Stimulated activated CD4-positive, alpha-beta T cell treated with anti-CD3 and anti-CD28 coated beads, Interleukin-4, amount 100 ng/mL, for 48 hours (primary cell): ENCODE measurements at regions not wholly inside any gene's neighbourhood (a gene's known extent, or its start where the extent isn't known, plus 50 kb on each side); places are given as distances from the start of the nearest gene placed in this dataset.

Experiments
- DNase-seq, 2 donors: peaks; one replicate each; pipeline ENCODE4 v3.0.0-alpha.2; 2020; ENCODE audit warnings: low read depth in 2 of 2

DNA sequence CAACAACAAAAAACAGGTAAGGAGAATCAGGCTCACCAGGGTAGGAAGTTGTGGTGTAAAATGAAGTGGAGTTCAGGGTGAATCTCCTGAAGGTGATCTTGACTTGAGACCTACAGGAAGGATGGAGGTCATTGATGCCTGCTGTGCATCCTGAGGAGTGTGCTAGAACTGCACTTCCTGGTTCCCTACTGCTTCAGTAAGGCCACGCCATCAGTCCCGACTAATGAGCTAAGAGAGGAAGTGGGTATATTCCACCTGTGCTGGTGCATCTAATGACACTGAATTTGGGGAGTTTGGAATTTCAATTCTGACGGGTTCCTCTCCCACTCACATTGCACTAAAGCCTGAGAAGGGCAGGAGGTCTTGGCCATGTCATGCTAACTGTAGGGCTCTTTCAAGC, 349.3 kb upstream of the SLC14A2 start:
- no peak for DNase-seq

- DNase-seq, result no peak
Observed at GRCh38 chr18:45267622-45268021, 347.7 kb upstream of the SLC14A2 start.

DNA sequence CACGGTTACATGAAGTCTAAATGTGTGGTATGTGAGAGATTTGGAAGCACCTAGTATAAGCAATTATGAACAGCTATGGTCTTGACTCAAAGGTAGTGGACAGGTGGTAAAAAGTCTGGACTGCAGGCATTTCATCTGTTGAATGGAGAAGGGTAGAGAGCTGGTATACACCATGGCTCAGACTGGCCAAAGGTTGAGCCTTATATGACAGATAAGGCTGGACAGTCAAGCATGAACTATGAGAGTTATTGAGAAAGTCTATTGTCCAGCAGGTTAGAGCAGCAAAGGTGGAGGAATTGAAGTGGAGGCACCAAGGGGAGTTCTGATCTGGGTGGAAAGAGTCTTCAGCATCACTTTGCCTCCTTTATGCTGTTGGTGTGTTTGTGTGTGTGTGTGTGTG, 346.7 kb upstream of the SLC14A2 start:
- no peak for DNase-seq

GRCh38 chr18:45270289-45270771, 344.9 kb upstream of the SLC14A2 start:
- no peak for DNase-seq

- DNase-seq, result no peak
Observed at GRCh38 chr18:45274026-45274425, 341.2 kb upstream of the SLC14A2 start.

DNA sequence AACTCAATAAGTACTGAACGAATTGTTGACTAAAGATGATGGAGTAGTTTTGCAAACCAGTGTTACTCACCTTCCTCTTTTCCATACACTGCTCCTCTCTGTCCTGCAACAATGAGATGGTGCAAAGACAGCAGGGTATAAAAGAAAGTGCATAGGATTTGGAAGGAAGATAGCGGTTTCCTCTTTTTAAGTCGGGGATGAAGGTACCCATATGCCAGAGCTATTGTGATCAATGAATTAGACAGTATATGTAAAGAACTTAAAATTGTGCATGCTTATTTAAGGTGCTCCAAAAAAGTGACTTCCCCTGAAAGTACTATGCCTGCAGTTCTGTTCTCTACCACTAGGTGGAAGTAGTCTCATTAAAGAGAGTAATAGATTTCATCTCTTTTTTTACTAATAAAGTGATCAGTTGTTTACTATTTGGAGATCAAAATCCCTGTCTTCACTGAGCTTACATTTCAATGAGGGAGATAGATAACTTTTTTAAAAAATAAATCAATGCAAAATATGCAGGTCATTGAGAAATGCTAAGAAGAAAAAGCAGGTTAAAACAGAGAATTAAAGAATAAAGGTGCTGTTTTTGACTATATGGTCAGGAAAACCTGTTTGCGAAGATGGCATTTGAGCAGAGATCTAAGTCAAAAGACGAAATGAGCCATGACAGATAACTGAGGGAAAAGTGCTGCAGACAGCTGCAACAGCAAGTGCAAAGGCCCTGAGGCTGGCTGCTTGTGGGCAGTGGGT, 339.7 kb upstream of the SLC14A2 start:
- no peak for DNase-seq

- no peak for DNase-seq
Observed at GRCh38 chr18:45276878-45277277, 338.4 kb upstream of the SLC14A2 start.

DNA sequence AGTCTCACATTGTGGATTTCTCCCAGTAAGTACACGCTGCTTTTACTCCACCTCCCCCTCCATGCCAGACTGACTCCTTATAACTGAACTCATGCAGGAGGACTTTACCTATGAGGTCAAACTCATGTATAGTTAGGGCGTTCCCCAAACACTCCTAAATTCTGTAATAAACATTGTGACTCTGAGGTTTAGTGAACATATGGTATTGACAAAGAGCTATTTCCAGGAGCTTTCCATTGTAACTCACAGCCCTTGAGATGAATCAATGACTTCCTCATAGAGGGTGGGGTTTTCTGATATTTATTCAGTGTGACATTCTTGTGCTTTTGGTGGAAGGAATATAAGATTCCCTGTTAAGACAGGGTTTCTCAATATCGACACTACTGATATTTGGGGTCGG, 337.4 kb upstream of the SLC14A2 start:
- DNase-seq, result no peak

DNA sequence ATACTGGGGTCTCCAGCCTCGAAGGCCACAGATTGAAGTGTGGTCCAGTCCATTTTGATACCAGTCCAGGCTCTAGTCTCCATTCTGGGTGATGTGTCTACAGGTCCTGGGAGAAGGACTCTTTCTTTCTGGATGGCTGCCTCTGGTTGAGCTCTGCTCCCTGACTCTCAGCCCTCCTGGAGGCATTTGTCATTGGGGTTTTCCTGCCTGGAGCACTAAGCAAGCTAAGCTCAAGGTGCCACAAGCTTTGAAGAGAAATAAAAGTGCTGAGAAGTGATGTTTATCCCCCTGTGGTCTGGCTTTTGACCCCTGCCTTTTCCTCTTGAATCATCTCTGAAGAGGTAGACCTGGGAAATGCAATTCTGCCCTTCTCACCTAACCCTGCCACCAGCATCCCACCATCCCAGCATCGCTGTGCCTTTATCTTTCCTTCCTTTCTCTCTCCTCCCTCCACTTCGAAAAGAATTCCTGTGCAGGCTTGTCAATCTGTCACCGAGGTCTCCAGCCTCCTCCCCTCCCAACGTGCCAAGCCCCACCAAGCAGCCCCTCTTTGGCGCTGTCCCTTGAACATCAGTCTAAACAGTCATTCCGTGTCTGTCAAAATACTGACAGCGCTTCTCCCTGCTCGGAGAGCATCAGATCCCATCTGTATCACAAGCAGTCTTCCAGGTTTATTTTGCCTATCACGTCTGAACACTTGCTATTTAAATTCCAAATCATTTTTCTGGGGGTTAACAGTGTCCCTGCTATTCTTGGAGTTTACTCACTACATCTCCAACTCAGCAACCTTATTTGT, 334.6 kb upstream of the SLC14A2 start:
- no peak for DNase-seq

GRCh38 chr18:45282101-45282812, 333.0 kb upstream of the SLC14A2 start:
- DNase-seq, result no peak

- DNase-seq, result no peak
Observed at GRCh38 chr18:45284174-45284573, 331.1 kb upstream of the SLC14A2 start.

GRCh38 chr18:45284851-45285250, 330.4 kb upstream of the SLC14A2 start:
- DNase-seq, result no peak

GRCh38 chr18:45285251-45285650, 330.0 kb upstream of the SLC14A2 start:
- no peak for DNase-seq

- no peak for DNase-seq
Observed at GRCh38 chr18:45286431-45286830, 328.8 kb upstream of the SLC14A2 start.

DNA sequence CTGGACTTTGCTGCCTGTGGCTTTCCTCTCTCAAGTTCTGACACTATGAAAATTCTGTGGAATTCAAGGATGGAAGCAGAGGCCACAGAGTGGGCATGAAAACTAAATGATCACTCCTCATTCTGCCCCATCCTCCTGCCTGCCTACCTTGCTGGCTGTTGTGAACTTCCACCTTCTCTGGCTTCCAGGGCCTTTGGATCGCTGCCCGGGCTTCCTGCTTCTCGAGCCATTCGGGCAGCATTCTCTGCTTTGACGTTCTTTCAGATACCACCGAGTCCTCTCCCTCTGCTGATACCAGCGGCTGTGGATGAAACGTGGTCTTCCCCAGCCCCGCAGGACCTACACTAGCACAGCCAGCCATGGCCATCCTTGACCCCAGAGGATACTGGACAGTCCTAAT, 327.7 kb upstream of the SLC14A2 start:
- no peak for DNase-seq

DNA sequence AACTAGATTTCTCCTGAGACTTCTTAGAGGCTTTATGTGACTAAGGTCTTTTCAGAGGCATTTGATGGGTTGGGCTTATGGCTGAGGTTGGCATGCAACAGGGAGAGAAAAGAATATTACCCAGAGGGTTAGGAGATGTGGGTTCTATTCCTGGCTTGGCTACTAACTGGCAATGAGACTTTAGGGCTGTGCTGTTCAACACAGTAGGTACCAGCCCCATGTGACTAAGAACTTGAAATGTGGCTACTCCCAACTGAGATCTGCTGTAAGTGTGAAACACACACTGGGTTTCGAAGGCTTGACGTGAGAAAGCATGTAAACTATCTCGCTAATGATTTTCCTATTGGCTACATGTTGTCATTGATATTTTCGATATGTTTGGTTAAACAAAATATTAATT, 324.9 kb upstream of the SLC14A2 start:
- no peak for DNase-seq

- no peak for DNase-seq
Observed at GRCh38 chr18:45291621-45292615, 323.4 kb upstream of the SLC14A2 start.

DNA sequence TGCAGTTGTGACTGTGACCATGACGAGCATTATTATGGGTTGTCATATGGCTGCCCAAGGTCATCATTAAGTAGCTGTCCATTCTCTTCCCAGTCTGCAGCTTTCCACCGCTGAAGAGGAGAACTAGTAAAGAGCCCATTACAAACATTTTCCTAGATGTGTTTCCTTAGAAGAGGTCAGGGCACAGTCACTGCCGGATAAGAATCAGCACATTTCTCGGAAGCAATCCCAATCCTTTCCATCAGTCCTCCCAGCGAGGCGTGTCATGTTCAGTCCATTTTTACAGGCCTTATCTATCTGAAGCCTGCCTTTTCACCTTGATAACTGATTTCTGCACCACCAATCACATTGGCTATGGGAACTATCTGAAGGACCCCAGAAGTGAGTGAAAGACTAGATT, 319.9 kb upstream of the SLC14A2 start:
- no peak for DNase-seq

DNA sequence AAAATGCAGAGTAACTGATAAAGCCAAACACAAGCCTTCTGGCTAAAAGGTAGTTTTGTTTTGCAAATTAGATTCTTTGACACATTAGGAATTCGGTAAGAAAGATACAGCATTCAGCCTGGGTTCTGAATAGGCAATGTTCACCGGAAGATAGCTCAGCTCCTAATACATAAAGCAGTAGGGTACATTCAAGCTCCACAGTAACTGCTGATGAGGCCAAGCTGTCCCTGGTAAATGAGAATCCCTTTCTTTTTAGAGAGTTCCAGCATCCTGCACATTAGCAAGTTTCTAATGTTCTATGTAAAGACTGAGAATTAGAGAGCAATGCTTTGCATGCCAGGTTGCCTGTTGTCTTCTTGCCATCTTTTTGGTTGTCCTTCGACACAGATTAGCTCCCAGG, 316.3 kb upstream of the SLC14A2 start:
- no peak for DNase-seq

- DNase-seq, result no peak
Observed at GRCh38 chr18:45303026-45303425, 312.2 kb upstream of the SLC14A2 start.

- DNase-seq, result no peak
Observed at GRCh38 chr18:45304558-45304957, 310.7 kb upstream of the SLC14A2 start.
